Upper lobe of left lung (tissue), 4 donors: ENCODE measurements at regions not wholly inside any gene's neighbourhood (a gene's known extent, or its start where the extent isn't known, plus 50 kb on each side); places are given as distances from the start of the nearest gene placed in this dataset.

ENCODE experiments used
- CTCF ChIP-seq, 6 experiments: fragments of 450-650 bp in 4 of 6; fragments of 200-600 bp in 2 of 6; sonication (generic) in 2 of 6; IDR thresholded peaks; one replicate each; pipeline ENCODE4 v1.5.1; 2016 to 2019; ENCODE audit warnings: antibody characterized with exemption in 6 of 6
- EP300 ChIP-seq, 4 donors: sonication (generic); formaldehyde crosslinking; IDR thresholded peaks; one replicate each; pipeline ENCODE4 v1.5.1; 2017; ENCODE audit warnings: antibody characterized with exemption in 4 of 4, control low read depth in 2 of 4
- POLR2A ChIP-seq, 4 donors: fragments of 450-650 bp; IDR thresholded peaks; one replicate each; pipeline ENCODE4 v1.5.1; 2016 to 2017; ENCODE audit warnings: antibody characterized with exemption in 4 of 4, mild to moderate bottlenecking in 2 of 4

- TF ChIP-seq CTCF (IDR thresholded peaks at IDR 0.05): no peak
- no peak for TF ChIP-seq POLR2A (IDR thresholded peaks at IDR 0.05)
- no peak for TF ChIP-seq EP300 (IDR thresholded peaks at IDR 0.05)
Observed at GRCh38 chr12:19836456-19836855, 397.2 kb downstream of the AEBP2 start.
